NCI-H2171 (cell line): ENCODE measurements at regions not wholly inside any gene's neighbourhood (a gene's known extent, or its start where the extent isn't known, plus 50 kb on each side); places are given as distances from the start of the nearest gene placed in this dataset.

Source experiments
- DNase-seq: peaks from one replicate; lab custom pipeline; 2025; lab: John Stamatoyannopoulos, UW

DNA sequence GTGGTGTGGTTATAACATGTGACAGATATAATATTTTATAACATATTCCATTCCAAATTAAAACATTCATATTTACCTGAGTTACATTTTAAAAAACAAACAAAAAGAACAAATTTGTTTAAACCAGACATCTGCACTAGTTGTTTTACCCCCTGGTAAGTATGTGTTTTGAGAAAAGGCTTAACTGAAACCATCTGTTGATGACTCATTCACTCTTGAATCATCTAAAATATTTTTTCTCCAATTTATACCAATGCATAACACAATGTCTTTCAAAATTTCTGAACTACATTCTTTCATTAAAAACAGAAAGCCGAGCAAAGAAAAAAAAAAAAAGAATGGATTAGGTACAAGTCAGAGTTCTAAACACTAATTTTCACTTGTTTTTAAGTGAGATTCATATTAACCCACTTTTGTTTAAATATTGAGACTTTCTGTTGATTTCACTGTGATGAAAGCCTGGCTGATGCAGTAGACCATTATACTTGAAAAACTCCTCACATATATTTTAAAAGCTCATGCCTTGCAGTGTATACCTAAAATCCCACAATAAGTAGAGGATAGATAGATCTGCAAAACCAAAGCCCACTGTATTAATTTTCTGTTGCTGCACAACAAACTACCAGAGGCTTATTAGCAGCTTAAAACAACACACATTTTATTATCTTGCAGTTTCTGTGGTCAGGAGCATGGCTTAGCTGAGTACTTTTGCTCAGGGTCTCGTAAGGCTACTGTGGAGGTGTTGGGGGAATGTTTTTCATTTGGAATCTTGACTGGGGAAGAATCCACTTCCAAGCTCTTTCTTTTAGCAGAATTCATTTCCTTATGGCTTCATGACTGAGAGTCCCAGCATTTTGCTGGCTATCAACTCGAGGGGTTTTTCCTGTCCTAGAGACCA lies 221.5 kb downstream of the PCDH18 start:
- DNase-seq: no peak

DNA sequence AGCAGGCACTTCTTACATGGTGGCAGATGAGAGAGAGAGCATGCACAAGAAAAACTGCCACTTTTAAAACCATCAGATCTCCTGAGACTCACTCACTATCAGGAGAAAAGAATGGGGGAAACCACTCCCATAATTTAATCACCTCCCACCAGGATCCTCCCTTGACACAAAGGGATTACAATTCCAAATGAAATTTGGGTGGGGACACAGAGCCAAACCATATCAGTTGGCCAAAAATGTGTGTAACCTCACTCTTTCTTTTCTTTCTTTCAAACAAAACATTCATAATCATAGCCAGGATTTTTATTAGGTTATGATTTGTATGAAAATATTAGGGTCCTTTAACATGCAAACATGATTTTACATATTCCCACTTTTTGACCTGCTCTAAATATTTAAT lies 222.1 kb downstream of the PCDH18 start:
- no peak for DNase-seq

DNA sequence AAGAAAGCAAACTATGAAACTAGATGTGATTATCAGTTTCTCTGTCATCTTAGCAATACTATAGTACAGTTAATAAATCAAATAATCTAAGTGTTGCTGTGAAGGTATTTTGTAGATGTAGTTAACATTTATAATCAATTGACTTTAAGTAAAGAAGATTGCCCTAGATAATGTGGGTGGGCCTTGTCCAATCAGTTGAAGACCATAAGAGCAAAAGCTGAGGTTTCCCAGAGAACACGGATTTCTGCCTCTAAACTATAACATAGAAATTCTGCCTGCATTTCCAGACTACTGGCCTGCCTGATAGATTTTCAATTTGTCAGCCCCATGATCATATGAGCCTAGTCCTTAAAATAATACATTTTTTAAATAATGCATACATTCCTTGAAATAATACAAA lies 222.9 kb downstream of the PCDH18 start:
- no peak for DNase-seq

DNA sequence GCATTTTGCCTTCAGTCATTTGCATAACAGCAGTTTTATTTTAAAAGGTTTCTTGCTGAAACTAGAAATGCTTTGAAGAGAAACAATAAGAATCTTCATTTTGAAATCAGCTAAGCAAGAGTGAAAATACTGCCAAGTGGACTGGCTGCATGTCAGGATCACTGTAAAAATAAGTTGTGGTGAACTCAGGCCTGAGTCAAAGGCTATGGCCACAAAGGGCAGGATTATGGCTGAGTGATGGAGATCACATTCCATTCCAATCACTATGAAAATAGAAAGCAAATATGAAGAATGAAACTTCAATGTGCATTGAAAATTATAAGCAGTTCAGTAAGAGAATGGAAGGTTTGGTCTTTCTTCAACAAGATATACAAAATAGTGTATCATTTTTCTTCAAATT lies 224.5 kb downstream of the PCDH18 start:
- no peak for DNase-seq

DNA sequence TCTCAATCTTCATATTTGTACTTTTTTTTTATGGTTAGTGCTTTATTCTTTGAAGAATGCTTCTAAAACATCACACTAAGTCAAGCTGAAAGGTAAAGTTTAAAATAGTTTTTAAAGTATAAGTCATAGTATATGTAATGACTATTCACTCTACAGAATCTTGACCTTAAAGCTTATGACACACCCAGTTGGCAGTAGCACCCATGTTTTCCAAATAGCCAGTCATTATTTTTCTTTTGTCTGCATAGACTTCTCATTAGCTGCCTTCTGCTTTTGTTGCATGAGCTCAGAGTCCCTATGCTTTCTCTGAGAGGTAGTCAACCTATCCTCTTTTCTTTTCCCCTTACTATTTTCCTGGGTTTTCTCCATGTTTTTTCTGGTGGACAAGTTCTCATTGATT lies 231.5 kb downstream of the PCDH18 start:
- DNase-seq: no peak

DNA sequence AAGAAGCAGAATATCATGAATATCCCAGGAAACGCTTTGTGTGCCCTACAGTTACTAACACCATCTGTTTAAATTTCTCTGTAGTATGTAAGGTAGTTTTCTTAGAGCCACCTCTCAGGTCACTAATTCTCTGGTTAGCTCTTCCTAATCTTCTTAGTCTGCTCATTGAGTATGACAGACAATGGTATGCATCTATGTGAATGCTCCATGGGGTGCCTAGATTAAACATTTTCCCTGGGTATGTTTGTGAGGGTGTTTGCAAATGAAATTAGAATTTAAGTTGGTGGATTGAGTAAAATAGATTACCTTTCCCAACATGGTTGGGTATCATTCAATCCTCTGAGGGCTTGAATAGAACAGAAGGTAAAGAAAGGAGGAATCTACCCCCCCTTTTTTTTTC lies 233.0 kb downstream of the PCDH18 start:
- DNase-seq: no peak

DNA sequence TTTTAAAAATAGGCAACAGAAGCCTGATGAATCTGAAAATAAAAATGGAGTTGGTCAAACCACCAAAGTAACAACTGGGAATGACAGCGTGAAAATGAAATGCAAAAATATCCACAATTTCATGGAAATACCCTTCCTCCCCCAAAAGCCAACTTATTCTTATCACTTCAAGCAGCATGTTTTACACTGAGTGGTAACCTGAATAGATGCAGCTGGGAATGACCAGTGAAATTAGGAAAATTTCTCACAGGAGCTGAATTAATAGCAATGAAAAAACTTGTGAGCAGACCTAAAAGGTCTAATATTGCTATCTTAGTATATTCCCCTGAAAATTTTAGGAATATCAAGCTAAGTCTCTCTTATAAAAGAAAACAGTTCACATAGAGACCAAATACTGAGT lies 239.0 kb downstream of the PCDH18 start:
- DNase-seq: no peak

DNA sequence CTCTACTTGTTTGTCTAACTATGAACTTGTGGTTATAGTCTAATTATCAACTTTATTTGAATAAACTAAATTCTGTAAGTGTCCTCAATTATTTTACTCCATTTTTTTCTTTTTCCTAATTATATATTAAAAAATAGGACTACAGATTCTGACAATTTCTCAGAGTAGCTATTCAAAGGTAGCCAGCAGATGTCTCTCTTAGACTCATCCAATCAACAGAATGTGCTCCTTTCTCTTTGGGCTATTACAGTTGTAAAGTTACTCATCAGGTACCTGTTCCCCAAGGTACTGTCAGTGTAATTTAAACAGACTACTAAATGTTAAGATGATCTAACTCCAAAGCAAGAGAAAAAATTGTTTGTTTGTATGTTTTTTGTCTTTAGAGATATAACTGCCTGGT lies 248.6 kb downstream of the PCDH18 start:
- no peak for DNase-seq

DNA sequence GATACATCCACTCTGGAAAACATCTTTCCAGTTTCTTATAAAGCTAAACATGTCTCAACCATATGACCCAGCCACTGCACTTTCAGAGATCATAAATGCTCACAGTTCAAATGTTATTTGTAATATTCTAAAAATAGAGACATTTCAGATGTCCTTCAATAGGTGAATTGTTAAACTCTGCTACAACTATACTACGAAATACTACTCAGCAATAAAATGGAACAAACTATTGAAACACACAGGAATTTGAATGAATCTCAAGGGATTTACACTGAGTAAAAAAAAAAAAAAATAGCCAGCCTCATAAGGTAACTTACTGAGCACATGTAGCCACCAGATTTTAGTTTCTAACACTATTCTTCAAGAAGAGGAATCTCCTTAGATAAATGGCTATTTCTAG lies 253.9 kb downstream of the PCDH18 start:
- no peak for DNase-seq

DNA sequence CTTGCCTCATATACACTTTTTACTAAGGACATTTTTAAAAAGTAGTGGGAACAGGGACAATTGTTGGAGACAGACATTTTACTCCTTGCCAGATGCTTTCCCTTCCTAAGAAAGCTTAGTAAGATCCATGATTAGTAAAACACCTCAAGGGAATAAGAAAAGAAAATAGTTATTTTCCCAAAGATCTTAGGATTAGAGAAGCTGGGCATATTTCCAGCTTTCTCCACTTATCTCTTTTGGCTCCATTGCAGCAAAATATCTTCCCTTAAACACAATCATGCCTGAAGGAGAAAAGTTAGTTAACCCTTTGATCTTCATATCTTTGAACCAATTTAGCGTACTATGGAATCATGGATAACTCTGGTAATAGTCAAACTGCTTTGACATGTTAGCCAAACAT lies 257.9 kb downstream of the PCDH18 start:
- DNase-seq: no peak

DNA sequence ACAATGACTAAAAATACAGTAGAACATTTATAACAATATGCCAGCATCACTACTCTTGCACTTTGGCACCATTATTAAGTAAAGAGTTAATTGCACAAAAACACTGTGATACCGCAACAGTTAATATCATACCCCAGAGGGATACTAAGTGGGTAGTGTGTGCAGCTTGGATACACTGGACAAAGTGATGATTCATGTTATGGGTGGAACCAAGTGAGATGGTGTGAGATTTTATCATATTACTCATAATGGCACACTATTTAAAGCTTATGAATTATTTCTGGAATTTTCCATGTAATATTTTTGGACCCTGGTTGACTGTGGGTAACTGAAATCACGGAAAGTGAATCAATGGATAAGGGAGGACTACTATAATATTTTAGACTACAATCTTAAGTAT lies 265.3 kb downstream of the PCDH18 start:
- DNase-seq: no peak

DNA sequence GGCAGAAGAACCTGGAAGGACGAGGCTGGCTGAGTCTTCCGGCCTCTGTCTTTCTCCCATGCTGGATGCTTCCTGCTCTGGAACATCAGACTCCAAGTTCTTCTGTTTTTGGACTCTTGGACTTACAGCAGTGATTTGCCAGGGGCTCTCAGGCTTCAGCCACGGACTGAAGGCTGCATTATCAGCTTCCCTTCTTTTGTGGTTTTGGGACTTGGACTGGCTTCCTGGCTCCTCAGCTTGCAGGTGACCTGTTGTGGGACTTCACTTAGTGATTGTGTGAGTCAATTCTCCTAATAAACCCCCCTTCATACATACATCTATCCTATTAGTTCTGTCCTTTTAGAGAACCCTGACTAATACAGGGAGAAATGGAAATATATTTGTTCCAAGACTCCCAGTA lies 265.8 kb downstream of the PCDH18 start:
- no peak for DNase-seq

DNA sequence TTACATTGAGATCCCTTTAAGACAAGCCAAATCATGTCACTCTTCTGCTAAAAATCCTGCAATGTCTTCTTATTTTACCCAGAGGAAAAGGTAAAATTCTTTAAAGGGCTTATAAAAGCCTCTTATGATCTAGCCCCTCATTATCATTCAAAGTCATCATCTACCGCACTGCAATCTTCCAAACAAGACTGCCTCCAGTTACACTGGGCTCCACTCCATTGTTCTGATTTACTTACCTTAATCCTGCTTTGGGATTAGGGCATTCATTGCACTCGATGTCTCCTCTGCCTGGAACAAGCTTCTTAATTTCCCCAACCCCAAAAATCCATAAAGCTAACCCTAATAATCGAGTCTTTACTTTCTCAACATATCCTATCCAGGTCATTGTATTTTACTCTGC lies 269.1 kb downstream of the PCDH18 start:
- DNase-seq: no peak

DNA sequence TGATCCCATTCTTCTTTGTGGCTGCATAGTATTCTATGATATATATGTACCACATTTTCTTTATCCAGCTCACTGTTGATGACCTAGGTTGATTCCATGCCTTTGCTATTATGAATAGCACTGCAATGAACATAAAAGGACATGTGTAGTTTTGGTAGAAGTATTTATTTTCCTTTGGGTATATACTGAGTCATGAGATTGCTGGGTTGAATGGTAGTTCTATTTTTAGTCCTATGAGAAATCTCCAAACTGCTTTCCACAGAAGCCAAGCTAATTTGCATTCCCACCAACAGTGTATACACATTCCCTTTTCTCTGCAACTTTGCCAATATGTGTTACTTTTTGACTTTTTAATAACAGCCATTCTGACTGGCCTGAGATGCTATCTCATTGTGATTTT lies 278.3 kb downstream of the PCDH18 start:
- DNase-seq: no peak

DNA sequence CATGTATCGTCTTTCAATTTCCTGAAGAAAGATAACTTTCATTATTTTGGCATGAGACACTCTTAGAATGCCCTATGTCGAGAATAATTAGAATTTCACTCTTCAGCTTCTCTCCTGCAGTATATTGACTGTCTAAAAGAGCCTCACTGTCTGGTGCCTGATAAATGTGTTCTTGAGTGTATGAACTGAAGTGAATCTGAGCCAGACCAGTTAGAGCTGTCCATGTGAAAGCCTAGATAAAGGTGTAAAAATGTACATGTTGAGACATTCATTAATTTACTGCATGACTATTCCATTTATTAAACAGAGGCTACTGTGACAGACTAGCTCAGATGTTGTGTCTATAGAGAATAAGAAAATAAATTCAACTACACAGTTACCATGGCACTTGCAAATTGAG lies 283.2 kb downstream of the PCDH18 start:
- DNase-seq: no peak

DNA sequence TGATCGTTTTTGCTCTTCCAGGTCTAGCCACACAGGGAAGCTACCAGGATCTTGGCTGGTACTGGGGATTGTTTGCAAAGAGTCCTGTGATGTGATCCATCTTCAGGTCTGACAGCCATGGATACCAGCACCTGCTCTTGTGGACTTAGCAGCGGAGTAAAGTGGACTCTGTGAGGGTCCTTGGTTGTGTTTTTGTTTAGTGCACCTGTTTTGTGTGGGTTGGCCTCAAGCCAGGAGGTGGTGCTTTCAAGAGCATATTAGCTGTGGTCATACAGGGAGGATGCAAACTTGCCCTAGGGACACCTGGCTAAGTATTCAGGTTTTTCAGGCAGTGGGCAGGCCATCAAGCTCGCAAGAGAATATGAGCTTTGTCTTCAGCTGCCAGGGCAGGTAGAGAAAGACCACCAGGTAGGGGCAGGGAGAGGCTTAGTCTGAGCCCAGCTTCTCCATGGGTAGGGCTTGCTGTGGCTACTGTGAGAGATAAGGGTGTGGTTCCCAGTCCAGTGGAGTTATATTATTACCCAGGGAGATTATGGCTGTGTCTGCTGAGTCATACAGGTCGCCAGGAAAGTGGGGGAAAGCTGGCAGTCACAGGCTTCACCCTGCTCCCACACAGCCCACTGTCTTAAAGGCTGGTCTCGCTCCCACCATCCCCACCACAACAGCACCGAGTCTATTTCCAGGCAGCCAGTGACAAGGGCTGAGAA lies 293.7 kb downstream of the PCDH18 start:
- no peak for DNase-seq

DNA sequence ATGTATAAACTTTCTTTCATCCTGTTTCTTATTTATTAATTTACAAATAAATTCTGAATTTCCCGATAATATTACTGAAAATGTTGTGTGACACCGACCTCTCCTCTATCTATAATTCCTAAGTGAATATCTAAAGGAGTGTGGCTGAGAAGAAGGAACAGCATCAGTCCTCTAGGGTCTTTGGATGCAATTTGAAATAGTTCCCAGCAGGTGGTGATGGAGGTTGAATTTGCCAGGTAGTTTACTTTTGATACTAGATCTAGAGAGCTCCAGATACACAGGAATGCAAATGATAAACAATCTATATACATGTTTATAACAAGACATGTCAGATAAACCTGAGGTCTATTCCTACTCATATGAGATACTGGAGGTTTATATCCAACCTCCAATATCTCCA lies 305.4 kb downstream of the PCDH18 start:
- DNase-seq: no peak

DNA sequence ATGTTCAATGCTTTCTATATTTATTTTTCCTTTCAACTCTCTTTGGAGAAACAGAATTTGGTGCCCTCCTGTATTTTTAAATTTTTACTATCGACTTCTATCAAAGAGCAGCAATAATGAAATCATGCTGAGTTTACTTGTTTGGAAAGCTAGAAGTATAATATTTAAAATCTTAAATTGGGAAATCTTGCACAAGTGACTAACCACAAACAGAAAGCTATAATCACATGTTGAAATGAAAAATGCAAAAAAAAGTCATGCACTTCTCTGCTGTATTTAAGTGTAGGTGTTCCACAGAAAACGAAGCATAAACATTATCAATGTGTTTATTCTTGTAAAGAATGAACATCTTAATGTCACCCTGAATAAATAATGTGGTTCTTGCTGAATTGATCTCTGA lies 306.1 kb downstream of the PCDH18 start:
- no peak for DNase-seq

DNA sequence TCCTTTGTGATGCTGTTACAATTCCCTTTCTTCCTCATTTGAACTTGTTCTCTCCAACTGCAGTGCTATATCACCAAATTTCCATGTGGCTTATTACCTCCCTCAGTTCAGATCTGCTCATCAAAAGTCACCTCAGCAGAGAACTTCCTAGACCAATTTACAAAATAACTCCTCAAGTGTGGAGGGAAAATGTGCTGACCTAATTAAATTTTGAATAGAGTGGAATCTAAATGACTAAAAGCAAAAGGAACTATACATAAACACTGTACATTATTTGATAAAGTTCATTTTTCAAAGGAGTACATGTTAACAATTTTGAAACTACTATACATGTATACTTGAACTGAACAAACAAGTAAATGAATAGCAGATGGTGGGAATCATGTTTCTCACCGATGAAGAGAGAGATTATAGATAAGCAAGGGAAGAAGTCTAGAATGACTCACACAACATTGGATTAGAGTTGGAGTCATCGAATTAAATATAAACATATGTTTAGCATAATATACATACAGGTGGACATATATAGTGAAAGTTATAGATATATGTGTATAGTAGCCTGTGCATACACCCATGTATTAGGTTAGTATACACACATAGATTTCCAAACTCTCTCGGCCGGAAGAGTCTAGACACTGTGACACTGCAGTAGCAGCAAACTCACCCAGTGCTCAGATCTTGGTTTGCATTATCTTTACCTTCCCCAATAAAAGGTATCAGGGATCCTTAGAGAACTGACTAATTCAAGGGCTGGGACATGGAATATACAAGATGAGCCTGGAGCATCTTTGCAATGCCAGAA lies 318.7 kb downstream of the PCDH18 start:
- DNase-seq: peak; percentile 6

DNA sequence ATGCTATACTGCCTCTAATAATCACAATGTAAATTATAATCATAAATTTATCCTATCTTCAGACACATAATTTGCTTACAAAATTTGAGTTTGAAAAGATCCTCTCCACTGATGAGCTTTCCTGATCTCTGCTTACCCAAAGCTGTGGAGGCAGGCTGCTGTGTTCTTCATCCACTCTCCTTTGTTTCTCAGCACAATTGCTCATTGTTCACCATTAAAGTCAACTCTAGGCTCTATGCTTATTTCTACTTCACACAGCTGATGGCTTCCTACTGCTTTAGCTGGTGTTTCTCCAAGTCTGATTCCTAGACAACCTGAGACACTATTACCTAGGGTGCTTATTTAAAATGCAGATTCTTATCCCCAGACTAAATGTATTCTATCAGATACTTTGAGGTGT lies 319.7 kb downstream of the PCDH18 start:
- no peak for DNase-seq

DNA sequence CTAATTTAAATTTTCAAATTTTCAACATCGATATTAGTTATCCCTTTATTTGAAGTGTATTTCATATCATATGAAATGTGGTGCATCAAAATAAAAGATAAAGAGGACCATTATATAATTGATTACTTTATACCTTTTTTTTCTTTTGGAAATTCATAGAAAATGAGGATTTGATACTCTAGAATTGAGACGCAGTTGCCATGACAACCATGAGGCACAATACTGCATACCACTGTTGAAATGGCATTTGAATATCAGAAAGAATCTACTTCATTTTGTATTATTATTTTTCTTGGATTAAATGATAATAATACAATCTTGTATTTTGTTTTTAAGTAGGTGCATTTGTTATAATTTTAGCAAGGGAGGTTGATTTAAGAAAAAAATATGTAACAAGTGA lies 323.1 kb downstream of the PCDH18 start:
- no peak for DNase-seq

DNA sequence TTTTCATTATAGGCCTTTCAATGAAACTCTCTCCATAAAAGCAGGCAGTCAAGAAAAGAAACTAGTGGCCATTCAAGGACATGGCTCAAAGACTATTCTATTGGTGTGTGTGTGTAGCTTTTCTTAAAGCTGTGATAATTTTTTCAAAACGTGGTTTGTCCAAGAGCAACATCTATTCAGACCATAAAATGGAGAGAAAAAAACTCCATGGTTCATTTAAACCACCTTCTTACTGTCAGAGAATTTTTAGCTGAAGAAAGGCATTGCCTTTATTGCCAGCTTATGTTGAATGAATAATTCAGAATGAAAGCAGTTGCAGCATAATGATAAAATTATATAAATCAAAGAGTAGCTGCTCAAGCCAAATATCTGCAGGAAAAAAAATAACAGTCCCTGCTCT lies 325.5 kb downstream of the PCDH18 start:
- peak; percentile 11 for DNase-seq

DNA sequence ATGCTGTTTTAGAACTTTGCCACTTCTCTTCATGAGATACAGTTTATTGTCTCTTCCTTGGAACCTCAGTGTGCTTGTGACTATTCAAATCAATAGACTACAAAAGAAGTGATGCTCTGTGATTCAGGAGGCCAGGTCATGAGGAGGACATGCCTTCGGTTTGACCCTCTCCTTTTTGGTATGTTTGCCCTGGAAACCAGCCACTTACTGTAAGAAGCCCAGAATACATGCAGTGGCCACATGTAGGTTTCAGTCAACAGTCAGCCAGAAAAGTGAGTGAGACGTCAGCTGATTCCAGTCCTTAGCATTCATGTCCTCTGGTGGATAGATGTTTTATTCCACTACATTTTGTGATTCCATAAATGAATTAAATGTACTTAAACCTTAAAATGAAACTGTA lies 328.7 kb downstream of the PCDH18 start:
- no peak for DNase-seq
